AG10803 (cell line): ENCODE measurements at regions not wholly inside any gene's neighbourhood (a gene's known extent, or its start where the extent isn't known, plus 50 kb on each side); places are given as distances from the start of the nearest gene placed in this dataset.
A peak's percentile ranks its signal among the peaks of the same experiment; 100 is the strongest.

Experiments
- DNase-seq: peaks from one replicate; pipeline ENCODE4 v3.0.0; 2010; ENCODE audit warnings: low read depth
- H3K4me3 ChIP-seq: 2 replicates; pipeline ENCODE4 v1.5.1; 2011; ENCODE audit warnings: mild to moderate bottlenecking, low read length, control low read depth
- CTCF ChIP-seq: conservative IDR thresholded peaks from 2 replicates; pipeline ENCODE4 v1.5.1; 2011; ENCODE audit warnings: mild to moderate bottlenecking, low read length, control low read depth, inconsistent platforms

DNA sequence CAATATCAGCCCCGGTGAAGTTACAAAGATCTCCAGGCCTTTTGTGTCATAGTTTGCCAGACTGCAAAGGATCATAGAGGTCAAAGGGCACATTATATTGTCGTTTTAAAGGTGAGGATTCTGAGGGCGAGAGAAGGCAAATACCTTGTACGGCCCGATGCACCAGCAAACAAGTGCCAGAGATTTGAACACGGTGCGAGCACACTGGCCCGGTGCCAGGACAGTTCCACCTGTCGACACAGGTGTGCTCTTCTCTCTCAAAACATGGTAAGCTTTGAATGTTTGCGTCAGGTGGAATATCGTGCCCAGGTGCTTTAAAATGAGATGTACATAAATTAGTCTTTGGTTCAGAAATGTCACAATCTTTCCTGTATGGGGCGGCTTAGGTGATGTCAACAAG lies 776.1 kb upstream of the ID2 start:
- no peak for TF ChIP-seq CTCF
- no peak for DNase-seq
- H3K4me3 ChIP-seq = no peak overlapping the region

DNA sequence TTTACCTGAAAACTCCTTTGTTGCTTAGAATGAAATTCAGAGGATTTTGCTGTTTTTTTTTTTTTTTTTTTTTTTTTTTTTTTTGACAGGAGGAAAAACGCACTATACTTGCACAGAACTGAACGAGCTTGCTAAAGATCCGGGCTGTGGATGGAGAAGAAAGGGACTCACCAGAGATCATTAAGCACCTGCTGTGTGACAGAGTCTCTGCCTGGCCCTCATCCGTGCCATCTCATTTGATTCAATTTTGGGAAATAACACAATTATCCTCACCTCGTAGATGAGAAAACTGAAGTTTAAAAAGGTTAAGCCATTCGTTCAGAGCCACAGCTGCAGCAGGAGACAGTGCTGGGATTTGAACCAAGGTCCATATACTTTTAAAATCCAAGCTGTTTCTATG lies 775.4 kb upstream of the ID2 start:
- no peak overlapping the region for H3K4me3 ChIP-seq
- TF ChIP-seq CTCF = no peak
- no peak for DNase-seq

DNA sequence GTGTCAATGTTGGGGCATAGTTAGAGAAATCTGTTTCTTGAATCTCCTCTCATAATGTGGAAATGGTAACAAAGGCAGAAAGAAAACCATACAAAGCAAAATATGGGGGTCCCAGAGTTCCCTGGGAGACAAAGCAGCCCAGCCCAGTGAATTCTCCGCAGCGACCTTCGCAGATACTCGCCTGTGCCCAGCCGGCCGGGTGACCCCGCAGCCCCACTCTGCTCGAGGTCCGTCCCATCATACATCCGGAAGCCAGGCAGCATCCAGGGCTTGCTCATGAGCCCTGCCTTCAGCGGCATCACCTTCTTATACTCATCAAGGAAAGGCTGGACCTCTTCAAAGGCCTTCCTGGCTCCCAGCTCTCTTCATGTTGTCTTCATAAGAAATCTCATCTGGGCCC lies 774.8 kb upstream of the ID2 start:
- no peak for TF ChIP-seq CTCF
- no peak overlapping the region for H3K4me3 ChIP-seq
- DNase-seq = no peak

DNA sequence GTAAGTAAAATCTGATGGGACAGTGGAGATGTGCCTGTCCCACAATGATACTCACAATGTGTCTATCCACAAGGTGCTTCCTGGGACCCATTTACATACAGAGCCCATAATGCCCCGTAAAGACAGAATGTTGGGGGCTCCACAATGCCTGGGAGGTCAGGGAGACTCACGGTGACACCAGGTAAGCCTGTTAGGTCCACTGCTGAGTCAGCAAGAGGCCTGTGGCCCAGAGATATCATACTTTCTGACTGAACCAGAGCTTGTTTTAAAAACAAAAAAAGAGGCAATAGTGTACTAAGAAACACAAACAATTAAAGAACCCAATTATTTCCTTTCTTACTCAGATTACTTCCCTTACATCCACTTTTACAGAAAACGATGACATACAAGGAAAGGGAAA lies 771.1 kb upstream of the ID2 start:
- H3K4me3 ChIP-seq = no peak overlapping the region
- no peak for TF ChIP-seq CTCF
- DNase-seq = no peak

- no peak overlapping the region for H3K4me3 ChIP-seq
- TF ChIP-seq CTCF = no peak
- DNase-seq = no peak
These were observed 770.7 kb upstream of the ID2 start for GRCh38 chr2:7911196-7911595.

DNA sequence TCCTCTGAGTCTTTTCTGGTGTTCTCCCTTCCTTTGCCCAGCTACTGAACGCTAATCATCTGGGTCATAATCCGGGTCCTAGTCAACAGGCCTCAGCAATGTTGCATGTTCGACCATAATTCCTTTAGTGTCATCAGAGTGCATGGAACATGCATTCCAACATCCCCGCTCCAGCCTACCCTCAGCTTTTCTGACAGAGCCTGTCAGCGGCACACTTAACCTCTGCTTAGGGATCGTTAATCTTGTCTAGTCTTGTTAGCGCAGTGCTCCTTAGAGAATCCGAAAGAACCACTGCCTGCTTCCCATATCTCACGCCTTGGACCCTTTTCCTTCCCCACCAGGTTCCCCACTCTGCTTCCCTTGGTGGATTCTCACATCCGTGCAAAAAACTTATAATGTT lies 767.9 kb upstream of the ID2 start:
- TF ChIP-seq CTCF = no peak
- H3K4me3 ChIP-seq = no peak overlapping the region
- no peak for DNase-seq

- peak overlapping the region; percentile 53 for H3K4me3 ChIP-seq
- no peak for TF ChIP-seq CTCF
These were observed 766.4 kb upstream of the ID2 start for GRCh38 chr2:7915302-7916091.

More at GRCh38 chr2:7915302-7916091, 766.4 kb upstream of the ID2 start:
- peak; percentile 50 for DNase-seq
